Activated naive CD4-positive, alpha-beta T cell treated with anti-CD3 and anti-CD28 coated beads, Interleukin-2, amount 50 U/mL, for 72 hours (primary cell): ENCODE measurements at regions not wholly inside any gene's neighbourhood (a gene's known extent, or its start where the extent isn't known, plus 50 kb on each side); places are given as distances from the start of the nearest gene placed in this dataset.
"Not testable (repeated sequence)": the region's sequence is repeated elsewhere in the genome, so short reads cannot be mapped to it uniquely, and the experiment has no call there.

Experiments used
- ATAC-seq, 2 donors: fragments of 150-1000 bp; cut with Tn5 transposase; 2 replicates each; pipeline ENCODE4 v1.10.0; 2021; ENCODE audit warnings: mild to moderate bottlenecking in 2 of 2, moderate library complexity in 2 of 2
- DNase-seq, 2 donors: peaks; one replicate each; pipeline ENCODE4 v3.0.0; 2021 to 2022; ENCODE audit warnings: low spot score in 2 of 2
- H3K27ac Mint-ChIP-seq, 2 donors: one replicate each; pipeline ENCODE4 v1.8.0; 2022; ENCODE audit warnings: mild to moderate bottlenecking in 2 of 2, mixed read lengths in 2 of 2
- H3K36me3 Mint-ChIP-seq, 2 donors: one replicate each; pipeline ENCODE4 v1.8.0; 2022; ENCODE audit warnings: mixed read lengths in 2 of 2
- H3K9me3 Mint-ChIP-seq, 2 donors: one replicate each; pipeline ENCODE4 v1.8.0; 2022; ENCODE audit warnings: mixed read lengths in 2 of 2

DNA sequence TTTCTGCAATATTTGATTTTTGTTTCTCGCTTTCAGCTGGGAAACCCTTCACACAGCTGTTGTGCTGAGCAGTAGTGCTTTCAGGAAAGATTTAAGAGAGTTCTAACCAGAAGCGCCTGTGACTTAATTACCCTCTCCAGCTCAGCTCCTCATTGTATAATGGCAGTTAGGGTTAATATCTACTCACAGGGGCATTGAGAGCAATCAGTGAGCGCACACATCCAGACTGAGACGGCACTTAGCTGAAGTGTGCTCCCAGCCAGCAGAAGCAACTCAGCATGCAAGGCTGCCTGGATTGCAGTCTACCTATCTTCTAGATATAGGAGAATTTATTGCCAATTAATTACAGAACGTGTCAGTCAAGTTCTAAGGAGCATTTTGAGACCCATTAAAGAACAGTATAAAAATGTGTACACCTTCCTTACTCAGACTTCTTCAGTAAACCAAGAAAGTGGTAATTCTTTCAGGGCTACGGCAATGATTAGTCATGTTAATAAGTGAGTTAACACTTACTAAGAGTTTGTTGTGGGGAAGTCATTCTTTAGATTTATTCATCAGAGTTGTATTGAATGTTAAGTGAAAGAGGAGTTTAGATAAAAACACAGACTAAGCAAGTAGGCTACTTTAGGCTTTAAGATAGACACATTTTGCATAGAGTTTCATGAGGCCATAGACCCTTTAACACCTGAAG, 111.7 kb upstream of the PCAT7 start:
- ATAC-seq (peak in 1 of 2 donors; percentile 55), DNase-seq (no peak)
- Mint-ChIP-seq H3K27ac (no peak overlapping the region), H3K9me3 (no peaks in the 10 kb centered on the region), H3K36me3 (peaks cover 10 to 22% of the 10 kb centered on the region in 2 donors)

GRCh38 chr9:94445863-94446262, 109.0 kb upstream of the PCAT7 start:
- Mint-ChIP-seq H3K27ac (peak overlapping the region in 1 of 2 donors; percentile 20), H3K36me3 (peaks cover 10 to 17% of the 10 kb centered on the region in 2 donors), H3K9me3 (no peaks in the 10 kb centered on the region)
- ATAC-seq, result no peak
- DNase-seq, result no peak

DNA sequence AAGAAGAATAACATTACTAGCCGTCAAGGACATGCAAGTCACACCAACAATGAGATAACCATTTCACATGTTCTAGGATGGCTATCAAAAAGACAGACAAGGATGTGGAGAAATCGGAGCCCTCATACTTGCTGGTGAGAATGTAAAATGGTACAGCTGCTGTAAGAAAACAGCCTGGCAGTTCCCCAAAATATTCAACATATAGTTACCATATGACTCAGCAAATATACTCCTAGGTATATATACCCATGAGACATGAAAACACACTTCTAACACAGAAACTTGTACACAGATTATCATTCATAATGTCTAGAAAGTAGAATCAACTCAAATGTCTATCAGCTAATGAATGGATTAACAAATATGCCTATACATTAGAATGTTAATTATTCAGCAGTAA, 105.4 kb upstream of the PCAT7 start:
- no peak for ATAC-seq
- DNase-seq, result no peak
- H3K27ac Mint-ChIP-seq, result no peak overlapping the region
- H3K36me3 Mint-ChIP-seq, result peaks cover 10 to 13% of the 10 kb centered on the region in 2 donors
- H3K9me3 Mint-ChIP-seq, result no peaks in the 10 kb centered on the region

GRCh38 chr9:94464790-94465189, 90.1 kb upstream of the PCAT7 start:
- Mint-ChIP-seq H3K9me3 (peaks cover 33 to 35% of the 10 kb centered on the region in 2 donors), H3K36me3 (peaks cover 47 to 51% of the 10 kb centered on the region in 2 donors), H3K27ac (peak overlapping the region in 1 of 2 donors; percentile 42)
- ATAC-seq (no peak), DNase-seq (no peak)

- H3K27ac Mint-ChIP-seq, DNase-seq, ATAC-seq: not testable (repeated sequence)
- Mint-ChIP-seq H3K9me3 (peaks cover 16 to 23% of the 10 kb centered on the region in 2 donors), H3K36me3 (peaks cover 10 to 20% of the 10 kb centered on the region in 2 donors)
Measured at GRCh38 chr9:94472063-94472462, 82.8 kb upstream of the PCAT7 start.

GRCh38 chr9:94472806-94473360, 82.0 kb upstream of the PCAT7 start:
- Mint-ChIP-seq H3K36me3 (peaks cover 10 to 13% of the 10 kb centered on the region in 2 donors), H3K27ac (no peak overlapping the region), H3K9me3 (peaks cover 12 to 20% of the 10 kb centered on the region in 2 donors)
- ATAC-seq (no peak), DNase-seq (no peak)

DNA sequence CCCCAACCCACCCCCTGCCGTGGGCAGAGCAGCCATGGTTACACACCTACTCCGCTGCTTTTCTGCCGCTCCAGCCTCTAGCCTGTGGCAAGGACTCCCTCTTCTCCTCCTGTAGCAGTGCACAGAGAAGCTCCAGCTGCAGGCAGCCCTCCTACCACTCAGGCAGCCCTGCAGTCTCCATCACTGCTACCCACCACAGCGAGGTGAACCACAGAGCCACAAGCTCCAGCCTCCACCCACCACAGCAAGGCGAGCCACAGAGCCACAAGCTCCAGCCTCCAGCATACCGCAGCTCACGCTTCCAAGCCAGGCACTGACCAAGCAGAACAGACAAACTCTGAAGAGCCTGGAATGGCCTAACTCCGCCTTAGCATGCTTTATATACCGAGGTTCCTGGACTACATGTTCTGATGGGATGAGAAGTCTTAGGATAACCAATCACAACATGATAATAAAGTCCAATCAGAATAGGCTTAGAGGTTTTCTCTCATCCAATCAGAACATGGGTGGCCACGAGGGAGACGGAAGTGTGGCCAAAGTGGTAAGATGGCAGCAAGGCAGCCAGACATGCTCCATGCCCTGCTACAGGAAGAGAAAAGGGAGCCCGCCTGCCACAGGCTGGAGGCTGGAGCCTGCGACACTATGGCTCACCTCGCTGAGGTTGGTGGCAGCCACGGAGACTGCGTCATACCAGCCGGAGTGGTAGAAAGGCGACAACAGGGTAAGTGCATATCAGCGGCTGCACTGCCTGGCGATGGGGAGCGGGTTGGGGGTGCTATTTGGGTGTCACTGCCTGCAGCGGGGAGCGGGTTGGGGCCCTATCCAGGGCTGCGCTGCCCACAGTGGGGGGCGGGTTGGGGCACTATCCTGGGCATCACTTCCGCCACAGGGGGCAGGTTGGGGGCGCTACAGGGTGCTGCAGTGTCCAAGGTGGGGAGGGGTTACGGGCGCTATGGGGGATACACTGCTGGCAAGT, 75.8 kb upstream of the PCAT7 start:
- H3K36me3 Mint-ChIP-seq, result no peaks in the 10 kb centered on the region
- DNase-seq (no peak), ATAC-seq (no peak)
- no peaks in the 10 kb centered on the region for H3K9me3 Mint-ChIP-seq
- H3K27ac Mint-ChIP-seq, result no peak overlapping the region

DNA sequence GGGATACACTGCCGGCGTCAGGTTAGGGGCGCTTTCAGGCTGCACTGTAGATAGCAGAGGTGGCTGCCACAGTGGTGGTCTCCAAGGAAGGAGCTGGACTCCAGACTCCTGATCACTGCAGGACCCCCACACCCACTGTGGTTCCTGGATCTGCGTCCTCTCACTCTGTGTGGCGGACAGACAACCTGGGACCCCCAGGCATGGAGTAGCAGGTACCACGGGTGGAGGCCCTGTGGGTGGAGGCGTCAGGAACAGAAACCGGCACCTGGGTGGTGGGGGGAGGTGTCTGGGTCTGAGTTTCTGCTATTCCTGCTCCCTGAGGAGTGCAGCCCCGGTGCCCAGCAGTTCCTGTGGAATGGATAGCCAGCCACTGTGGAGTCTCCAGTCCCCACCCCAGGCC, 75.1 kb upstream of the PCAT7 start:
- no peaks in the 10 kb centered on the region for H3K36me3 Mint-ChIP-seq
- DNase-seq, result no peak
- ATAC-seq, result no peak
- no peaks in the 10 kb centered on the region for H3K9me3 Mint-ChIP-seq
- no peak overlapping the region for H3K27ac Mint-ChIP-seq

DNA sequence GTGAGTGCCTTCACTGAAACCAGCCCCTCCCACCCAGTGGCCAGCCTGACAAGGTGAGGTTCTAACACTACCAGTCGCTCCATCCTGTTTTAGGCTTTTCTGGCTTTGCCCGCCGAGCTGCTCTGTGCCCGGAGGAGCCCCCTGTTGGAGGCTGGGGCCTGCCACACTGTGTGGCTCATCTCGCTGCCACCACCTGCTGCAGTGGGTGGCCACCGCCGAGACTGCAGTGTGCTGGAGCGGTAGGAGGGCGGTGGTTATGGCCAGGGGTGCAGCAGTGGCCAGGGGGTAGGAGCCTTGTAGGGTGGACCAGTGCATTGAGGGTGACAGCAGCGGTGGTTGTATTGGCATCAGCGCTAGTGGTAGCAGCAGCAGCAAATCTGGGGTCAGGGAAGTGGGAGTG, 74.7 kb upstream of the PCAT7 start:
- Mint-ChIP-seq H3K9me3 (no peaks in the 10 kb centered on the region), H3K27ac (no peak overlapping the region), H3K36me3 (no peaks in the 10 kb centered on the region)
- ATAC-seq (no peak), DNase-seq (no peak)

DNA sequence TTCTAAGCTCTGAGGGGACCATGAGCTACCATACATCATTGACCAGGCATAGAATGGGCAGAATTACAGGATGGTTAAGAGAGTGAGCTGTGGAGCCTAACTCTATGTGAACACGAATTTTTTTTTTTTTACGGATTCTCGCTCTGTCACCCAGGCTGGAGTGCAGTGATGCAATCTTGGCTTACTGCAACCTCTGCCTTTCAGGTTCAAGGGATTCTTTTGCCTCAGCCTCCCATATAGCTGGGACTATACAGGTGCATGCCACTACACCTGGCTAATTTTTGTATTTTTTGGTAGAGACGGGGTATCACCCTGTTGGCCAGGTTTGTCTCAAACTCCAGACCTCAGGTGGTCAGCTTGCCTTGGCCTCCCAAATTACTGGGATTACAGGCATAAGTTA, 72.8 kb upstream of the PCAT7 start:
- H3K36me3 Mint-ChIP-seq, result no peaks in the 10 kb centered on the region
- no peaks in the 10 kb centered on the region for H3K9me3 Mint-ChIP-seq
- no peak for ATAC-seq
- H3K27ac Mint-ChIP-seq, result no peak overlapping the region
- DNase-seq, result no peak

GRCh38 chr9:94490465-94490864, 64.4 kb upstream of the PCAT7 start:
- no peaks in the 10 kb centered on the region for H3K36me3 Mint-ChIP-seq
- H3K9me3 Mint-ChIP-seq, result no peaks in the 10 kb centered on the region
- ATAC-seq, result no peak
- DNase-seq, result no peak
- no peak overlapping the region for H3K27ac Mint-ChIP-seq

GRCh38 chr9:94492125-94492524, 62.8 kb upstream of the PCAT7 start:
- DNase-seq, H3K36me3 Mint-ChIP-seq, H3K9me3 Mint-ChIP-seq, H3K27ac Mint-ChIP-seq, ATAC-seq: not testable (repeated sequence)

GRCh38 chr9:94498801-94499453, 56.0 kb upstream of the PCAT7 start:
- Mint-ChIP-seq H3K36me3 (no peaks in the 10 kb centered on the region), H3K27ac (no peak overlapping the region), H3K9me3 (no peaks in the 10 kb centered on the region)
- DNase-seq (no peak), ATAC-seq (no peak)

DNA sequence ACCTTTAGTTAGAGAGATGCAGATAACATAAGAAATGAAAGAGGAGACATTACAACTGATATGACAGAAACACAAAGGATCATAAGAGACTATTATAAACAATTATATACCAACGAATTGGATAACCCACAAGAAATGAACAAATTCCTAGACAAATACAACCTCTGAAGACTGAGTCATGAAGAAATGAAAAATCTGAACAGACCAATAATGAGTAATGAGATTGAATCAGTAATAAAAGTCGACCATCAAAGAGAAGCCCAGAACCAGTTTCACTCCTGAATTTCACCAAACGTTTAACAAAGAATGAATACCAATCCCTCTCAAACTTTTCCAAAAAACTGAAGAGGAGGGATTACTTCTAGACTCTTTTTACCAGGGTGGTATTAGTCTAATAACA, 50.5 kb upstream of the PCAT7 start:
- peak overlapping the region in 1 of 2 donors; percentile 67 for H3K27ac Mint-ChIP-seq
- DNase-seq, result no peak
- H3K36me3 Mint-ChIP-seq, result no peaks in the 10 kb centered on the region
- ATAC-seq, result no peak
- no peaks in the 10 kb centered on the region for H3K9me3 Mint-ChIP-seq
